SU-DHL-6 (cell line): ENCODE measurements at regions not wholly inside any gene's neighbourhood (a gene's known extent, or its start where the extent isn't known, plus 50 kb on each side); places are given as distances from the start of the nearest gene placed in this dataset.

ENCODE experiments used
- CTCF ChIP-seq: fragments of 200-600 bp; sonication (generic); IDR thresholded peaks from one replicate; pipeline ENCODE4 v1.5.1; 2017; ENCODE audit warnings: antibody characterized with exemption, mild to moderate bottlenecking, low read length, moderate library complexity; ENCODE audit not compliant: insufficient read depth, poor library complexity, severe bottlenecking
- EZH2phosphoT487 ChIP-seq: fragments of 200-600 bp; sonication (generic), shearing (Covaris generic); conservative IDR thresholded peaks from 2 replicates; pipeline ENCODE4 v1.6.1; 2018; ENCODE audit warnings: mild to moderate bottlenecking, antibody characterized with exemption, low read length, moderate library complexity, mixed read lengths

GRCh38 chr3:163126115-163126514 lies 1629.5 kb downstream of the OTOL1 start:
- TF ChIP-seq CTCF (no peak), EZH2phosphoT487 (no peak)
